OCI-LY3 (cell line): ENCODE measurements at regions not wholly inside any gene's neighbourhood (a gene's known extent, or its start where the extent isn't known, plus 50 kb on each side); places are given as distances from the start of the nearest gene placed in this dataset.

Source experiments
- H2AFZ ChIP-seq: fragments of 200-600, 300-600 bp; shearing (Covaris generic); 2 replicates; pipeline ENCODE4 v1.6.0; 2014; ENCODE audit warnings: antibody characterized with exemption, low read depth, low read length
- H3K27ac ChIP-seq: fragments of 200-600, 300-600 bp; sonication (generic); 2 replicates; pipeline ENCODE4 v1.5.1; 2014; ENCODE audit warnings: mild to moderate bottlenecking, low read length, moderate library complexity, mixed read lengths
- H3K27me3 ChIP-seq: fragments of 200-600, 300-600 bp; sonication (generic); 2 replicates; pipeline ENCODE4 v1.6.1; 2014; ENCODE audit warnings: low read depth, low read length, mixed read lengths
- H3K36me3 ChIP-seq: fragments of 200-600, 300-600 bp; sonication (generic); replicated peaks from 2 replicates; pipeline ENCODE3; 2014; ENCODE audit warnings: low read depth, low read length, mixed read lengths
- H3K4me1 ChIP-seq: fragments of 300-600, 200-600 bp; sonication (generic); 2 replicates; pipeline ENCODE4 v1.6.1; 2014; ENCODE audit warnings: low read length, mixed read lengths
- H3K4me2 ChIP-seq: fragments of 200-600, 300-600 bp; sonication (generic); 2 replicates; pipeline ENCODE4 v1.6.1; 2014; ENCODE audit warnings: low read length, mixed read lengths
- H3K4me3 ChIP-seq: fragments of 300-600, 200-600 bp; sonication (generic); 2 replicates; pipeline ENCODE4 v1.5.1; 2014; ENCODE audit warnings: antibody characterized with exemption, mild to moderate bottlenecking, low read length, moderate library complexity
- H3K79me2 ChIP-seq: fragments of 300-600, 200-600 bp; shearing (Covaris generic); 2 replicates; pipeline ENCODE4 v1.6.1; 2014; ENCODE audit warnings: mild to moderate bottlenecking, low read length, mixed read lengths
- H3K9ac ChIP-seq: fragments of 300-600, 200-600 bp; shearing (Covaris generic); 2 replicates; pipeline ENCODE4 v1.6.0; 2014; ENCODE audit warnings: mild to moderate bottlenecking, low read length, moderate library complexity
- H3K9me3 ChIP-seq: fragments of 200-600, 300-600 bp; shearing (Covaris generic); 2 replicates; pipeline ENCODE4 v1.6.1; 2014; ENCODE audit warnings: low read length, mixed read lengths; ENCODE audit not compliant: insufficient read depth
- H4K20me1 ChIP-seq: fragments of 200-600, 300-600 bp; sonication (generic); 2 replicates; pipeline ENCODE4 v1.6.1; 2016; ENCODE audit warnings: low read length, mixed read lengths; ENCODE audit not compliant: insufficient read depth
- CTCF ChIP-seq: fragments of 200-600, 300-600 bp; sonication (generic); IDR thresholded peaks from 2 replicates; pipeline ENCODE4 v1.5.1; 2014; ENCODE audit warnings: antibody characterized with exemption, low read length, low read depth
- EZH2phosphoT487 ChIP-seq: fragments of 200-600 bp; shearing (Covaris generic); IDR thresholded peaks from 2 replicates; pipeline ENCODE4 v1.6.1; 2018; ENCODE audit warnings: antibody characterized with exemption, mixed run types, low read depth

- Histone ChIP-seq H3K36me3 (no peaks in the 10 kb centered on the region), H4K20me1 (no peaks in the 10 kb centered on the region), H3K9ac (no peak overlapping the region), H3K79me2 (no peaks in the 10 kb centered on the region), H3K27me3 (no peaks in the 10 kb centered on the region), H3K9me3 (no peaks in the 10 kb centered on the region), H3K4me2 (no peak overlapping the region), H2AFZ (no peak overlapping the region), H3K27ac (no peak overlapping the region), H3K4me1 (no peaks in the 10 kb centered on the region), H3K4me3 (no peak overlapping the region)
- TF ChIP-seq CTCF, result no peak
- no peak for TF ChIP-seq EZH2phosphoT487
These were observed 258.6 kb downstream of the FAM133A start for GRCh38 chrX:93932471-93933220.

- Histone ChIP-seq H3K4me1 (no peaks in the 10 kb centered on the region), H3K27me3 (no peaks in the 10 kb centered on the region), H3K36me3 (no peaks in the 10 kb centered on the region), H3K9me3 (no peaks in the 10 kb centered on the region), H3K27ac (no peak overlapping the region), H2AFZ (no peak overlapping the region), H4K20me1 (no peaks in the 10 kb centered on the region), H3K4me3 (no peak overlapping the region), H3K4me2 (no peak overlapping the region), H3K79me2 (no peaks in the 10 kb centered on the region), H3K9ac (no peak overlapping the region)
- TF ChIP-seq EZH2phosphoT487 (no peak), CTCF (no peak)
These were observed 303.6 kb downstream of the FAM133A start for GRCh38 chrX:93977641-93978040.

- TF ChIP-seq CTCF (no peak), EZH2phosphoT487 (no peak)
- Histone ChIP-seq H3K4me1 (peaks cover 3% of the 10 kb centered on the region; the same call in 1 of the 2 replicates), H3K27me3 (no peaks in the 10 kb centered on the region), H3K4me2 (no peak overlapping the region), H3K4me3 (no peak overlapping the region), H2AFZ (no peak overlapping the region), H3K9me3 (no peaks in the 10 kb centered on the region), H3K36me3 (no peaks in the 10 kb centered on the region), H3K79me2 (no peaks in the 10 kb centered on the region), H3K9ac (no peak overlapping the region), H3K27ac (no peak overlapping the region), H4K20me1 (no peaks in the 10 kb centered on the region)
These were observed 311.6 kb downstream of the FAM133A start for GRCh38 chrX:93985344-93986307.
